HEK293 (cell line): ENCODE measurements at regions not wholly inside any gene's neighbourhood (a gene's known extent, or its start where the extent isn't known, plus 50 kb on each side); places are given as distances from the start of the nearest gene placed in this dataset.

Experiments
- CTCF ChIA-PET: fragments of 350-600 bp; formaldehyde crosslinking; extraction: SDS; loops from one replicate; lab custom pipeline; 2021; ENCODE audit warnings: antibody characterized with exemption; lab: Yijun Ruan, JAX
- POLR2A ChIA-PET: fragments of 300-600 bp; formaldehyde crosslinking; extraction: SDS; loops from one replicate; lab custom pipeline; 2020; ENCODE audit warnings: antibody characterized with exemption, inconsistent platforms; lab: Yijun Ruan, JAX
- H3K27ac ChIP-seq: fragments of 200-500 bp; sonication (Bioruptor generic); 2 replicates; pipeline ENCODE4 v1.5.1; 2014; ENCODE audit warnings: low read depth, low read length, control low read depth, inconsistent platforms; ENCODE audit errors: extremely low read depth
- H3K36me3 ChIP-seq, 2 experiments: fragments of 200-500 bp in 1 of 2; sonication (Bioruptor generic) in 1 of 2; 1 replicate in 1 of 2; 2 replicates in 1 of 2; pipeline ENCODE4 v1.5.1; 2014 to 2017; ENCODE audit warnings: inconsistent platforms in 2 of 2, low read length in 2 of 2; ENCODE audit not compliant: control insufficient read depth in 2 of 2, insufficient read depth in 1 of 2
- H3K4me1 ChIP-seq: fragments of 200-500 bp; sonication (Bioruptor generic); 2 replicates; pipeline ENCODE4 v1.5.1; 2014; ENCODE audit warnings: mild to moderate bottlenecking, low read length, inconsistent platforms; ENCODE audit not compliant: control insufficient read depth, insufficient read depth
- H3K4me3 ChIP-seq: 2 replicates; pipeline ENCODE4 v1.5.1; 2011; ENCODE audit warnings: low read depth, mild to moderate bottlenecking, control low read depth, low read length, moderate library complexity
- H3K9me3 ChIP-seq: fragments of 200-500 bp; sonication (Bioruptor generic); 2 replicates; pipeline ENCODE4 v1.5.1; 2014; ENCODE audit warnings: low read depth, low read length, inconsistent platforms; ENCODE audit not compliant: control insufficient read depth, insufficient read depth
- HOXA7 ChIP-seq: sonication (generic); formaldehyde crosslinking; IDR thresholded peaks from 2 replicates; pipeline ENCODE4 v1.8.1; 2022; ENCODE audit warnings: missing genetic modification reagents, borderline replicate concordance
- IKZF3 ChIP-seq: fragments of 450-650 bp; IDR thresholded peaks from 2 replicates; pipeline ENCODE4 v1.5.0; 2018; ENCODE audit warnings: missing biosample characterization, mild to moderate bottlenecking, missing genetic modification characterization, moderate library complexity
- RBAK ChIP-seq: fragments of 450-650 bp; formaldehyde crosslinking; IDR thresholded peaks from 2 replicates; pipeline ENCODE4 v1.5.1; 2016; ENCODE audit warnings: missing biosample characterization, missing genetic modification characterization
- TCF7L2 ChIP-seq: IDR thresholded peaks from 2 replicates; pipeline ENCODE4 v1.6.1; 2011; ENCODE audit warnings: low read depth, mild to moderate bottlenecking, inconsistent platforms, low read length, moderate library complexity, borderline replicate concordance
- YY2 ChIP-seq: fragments of 450-650 bp; formaldehyde crosslinking; IDR thresholded peaks from 2 replicates; pipeline ENCODE4 v1.5.1; 2016; ENCODE audit warnings: missing biosample characterization, missing genetic modification characterization
- ZNF175 ChIP-seq: fragments of 450-650 bp; formaldehyde crosslinking; IDR thresholded peaks from 2 replicates; pipeline ENCODE4 v1.5.1; 2016; ENCODE audit warnings: missing biosample characterization, missing genetic modification characterization
- ZNF266 ChIP-seq: fragments of 450-650 bp; formaldehyde crosslinking; IDR thresholded peaks from 2 replicates; pipeline ENCODE4 v1.5.1; 2016; ENCODE audit warnings: missing biosample characterization, missing genetic modification characterization, low read depth
- ZNF311 ChIP-seq: fragments of 450-650 bp; formaldehyde crosslinking; IDR thresholded peaks from 2 replicates; pipeline ENCODE4 v1.5.1; 2017; ENCODE audit warnings: missing biosample characterization, missing genetic modification characterization, borderline replicate concordance
- ZNF335 ChIP-seq: fragments of 450-650 bp; formaldehyde crosslinking; conservative IDR thresholded peaks from 2 replicates; pipeline ENCODE4 v1.5.1; 2016; ENCODE audit warnings: missing biosample characterization, missing genetic modification characterization
- ZNF426 ChIP-seq: fragments of 450-650 bp; formaldehyde crosslinking; IDR thresholded peaks from 2 replicates; pipeline ENCODE4 v1.5.1; 2017; ENCODE audit warnings: missing biosample characterization, missing genetic modification characterization, mild to moderate bottlenecking, inconsistent platforms, moderate library complexity
- ZNF571 ChIP-seq: fragments of 450-650 bp; formaldehyde crosslinking; IDR thresholded peaks from 2 replicates; pipeline ENCODE4 v1.5.0; 2017; ENCODE audit warnings: missing biosample characterization, missing genetic modification characterization
- ZNF623 ChIP-seq: fragments of 450-650 bp; formaldehyde crosslinking; IDR thresholded peaks from 2 replicates; pipeline ENCODE4 v1.5.1; 2016; ENCODE audit warnings: missing biosample characterization, missing genetic modification characterization
- ZNF677 ChIP-seq: fragments of 450-650 bp; IDR thresholded peaks from 2 replicates; pipeline ENCODE4 v1.5.0; 2018; ENCODE audit warnings: missing biosample characterization, mild to moderate bottlenecking, missing genetic modification characterization, moderate library complexity
- ZNF785 ChIP-seq: fragments of 450-650 bp; formaldehyde crosslinking; IDR thresholded peaks from 2 replicates; pipeline ENCODE4 v1.5.1; 2016; ENCODE audit warnings: missing biosample characterization, missing genetic modification characterization
- TF ChIP-seq, protein P1 (sequence below): fragments of 450-650 bp; formaldehyde crosslinking; IDR thresholded peaks from 2 replicates; pipeline ENCODE4 v1.5.1; 2016; ENCODE audit warnings: missing biosample characterization, missing genetic modification characterization
- TF ChIP-seq, protein P2 (sequence below): fragments of 450-650 bp; formaldehyde crosslinking; IDR thresholded peaks from 2 replicates; pipeline ENCODE4 v1.5.1; 2016; ENCODE audit warnings: missing biosample characterization, missing genetic modification characterization, low read depth
- TF ChIP-seq, protein P3 (sequence below): fragments of 450-650 bp; formaldehyde crosslinking; IDR thresholded peaks from 2 replicates; pipeline ENCODE4 v1.5.1; 2017; ENCODE audit warnings: missing biosample characterization, missing genetic modification characterization
- TF ChIP-seq, protein P4 (sequence below): fragments of 450-650 bp; formaldehyde crosslinking; IDR thresholded peaks from 2 replicates; pipeline ENCODE4 v1.5.1; 2016; ENCODE audit warnings: missing biosample characterization, missing genetic modification characterization
- TF ChIP-seq, protein P5 (sequence below): fragments of 450-650 bp; formaldehyde crosslinking; IDR thresholded peaks from 2 replicates; pipeline ENCODE4 v1.5.1; 2016; ENCODE audit warnings: missing biosample characterization, missing genetic modification characterization

DNA sequence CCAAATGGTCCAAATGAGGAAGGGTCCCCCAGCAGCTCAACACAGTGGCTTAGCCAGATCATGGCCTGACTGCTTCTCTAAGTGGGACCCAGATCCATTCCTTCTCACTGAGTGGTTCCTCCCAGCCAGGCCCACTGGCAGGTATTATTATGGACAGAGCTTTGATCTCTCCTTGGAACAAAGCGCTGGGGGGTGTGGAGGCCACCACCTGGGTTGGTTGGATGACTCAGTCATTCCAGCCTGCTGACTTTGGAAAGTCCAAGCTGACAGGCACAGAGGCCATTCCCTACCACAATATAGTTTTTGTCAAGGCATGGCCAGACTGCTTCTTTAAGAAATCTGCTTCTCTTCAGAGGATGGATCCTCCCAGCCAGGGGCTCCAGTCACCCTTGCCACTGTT is 341.1 kb downstream of the BTG1 start (continued):
- TF ChIP-seq, protein P1, sequence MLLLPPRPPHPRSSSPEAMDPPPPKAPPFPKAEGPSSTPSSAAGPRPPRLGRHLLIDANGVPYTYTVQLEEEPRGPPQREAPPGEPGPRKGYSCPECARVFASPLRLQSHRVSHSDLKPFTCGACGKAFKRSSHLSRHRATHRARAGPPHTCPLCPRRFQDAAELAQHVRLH (tag by site-specific recombination), result no peak
- TF ChIP-seq YY2 (tag by site-specific recombination), result no peak
- TF ChIP-seq, protein P2, sequence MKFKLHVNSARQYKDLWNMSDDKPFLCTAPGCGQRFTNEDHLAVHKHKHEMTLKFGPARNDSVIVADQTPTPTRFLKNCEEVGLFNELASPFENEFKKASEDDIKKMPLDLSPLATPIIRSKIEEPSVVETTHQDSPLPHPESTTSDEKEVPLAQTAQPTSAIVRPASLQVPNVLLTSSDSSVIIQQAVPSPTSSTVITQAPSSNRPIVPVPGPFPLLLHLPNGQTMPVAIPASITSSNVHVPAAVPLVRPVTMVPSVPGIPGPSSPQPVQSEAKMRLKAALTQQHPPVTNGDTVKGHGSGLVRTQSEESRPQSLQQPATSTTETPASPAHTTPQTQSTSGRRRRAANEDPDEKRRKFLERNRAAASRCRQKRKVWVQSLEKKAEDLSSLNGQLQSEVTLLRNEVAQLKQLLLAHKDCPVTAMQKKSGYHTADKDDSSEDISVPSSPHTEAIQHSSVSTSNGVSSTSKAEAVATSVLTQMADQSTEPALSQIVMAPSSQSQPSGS, result no peak
- TF ChIP-seq, all 188 proteins: peak for 0

DNA sequence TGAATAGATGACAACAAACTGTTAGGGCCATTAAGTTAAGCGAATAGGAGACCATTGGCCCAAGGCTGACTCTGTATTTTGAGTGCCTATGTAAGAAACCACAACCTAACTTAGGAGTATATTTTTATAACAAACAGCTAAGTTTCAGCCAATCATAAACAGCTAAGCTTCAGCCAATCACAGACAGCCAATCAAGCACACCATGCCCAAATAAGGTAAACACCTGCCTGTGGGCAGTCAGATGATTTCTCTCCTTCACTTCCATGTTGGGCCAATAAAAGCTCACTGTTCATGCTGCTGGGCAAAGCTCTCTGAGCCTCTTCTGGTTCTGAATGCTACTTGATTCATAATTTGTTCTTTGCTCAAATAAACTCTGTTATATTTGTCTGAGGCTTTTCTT is 344.6 kb downstream of the BTG1 start:
- CTCF ChIA-PET, result interaction anchor here (1.1 to 2.4 kb wide), 2 partner anchors 10 to 13 kb away, joined by 3 to 10 read pairs; no protein-coding TSS in a partner anchor
- no peak for TF ChIP-seq IKZF3 (tag by site-specific recombination)
- no peak for TF ChIP-seq RBAK (tag by site-specific recombination)
- no peak for TF ChIP-seq ZNF426 (tag by site-specific recombination)
- TF ChIP-seq ZNF311 (tag by site-specific recombination), result no peak
- no peak for TF ChIP-seq HOXA7 (CRISPR knock-in tag)
- TF ChIP-seq, protein P3, sequence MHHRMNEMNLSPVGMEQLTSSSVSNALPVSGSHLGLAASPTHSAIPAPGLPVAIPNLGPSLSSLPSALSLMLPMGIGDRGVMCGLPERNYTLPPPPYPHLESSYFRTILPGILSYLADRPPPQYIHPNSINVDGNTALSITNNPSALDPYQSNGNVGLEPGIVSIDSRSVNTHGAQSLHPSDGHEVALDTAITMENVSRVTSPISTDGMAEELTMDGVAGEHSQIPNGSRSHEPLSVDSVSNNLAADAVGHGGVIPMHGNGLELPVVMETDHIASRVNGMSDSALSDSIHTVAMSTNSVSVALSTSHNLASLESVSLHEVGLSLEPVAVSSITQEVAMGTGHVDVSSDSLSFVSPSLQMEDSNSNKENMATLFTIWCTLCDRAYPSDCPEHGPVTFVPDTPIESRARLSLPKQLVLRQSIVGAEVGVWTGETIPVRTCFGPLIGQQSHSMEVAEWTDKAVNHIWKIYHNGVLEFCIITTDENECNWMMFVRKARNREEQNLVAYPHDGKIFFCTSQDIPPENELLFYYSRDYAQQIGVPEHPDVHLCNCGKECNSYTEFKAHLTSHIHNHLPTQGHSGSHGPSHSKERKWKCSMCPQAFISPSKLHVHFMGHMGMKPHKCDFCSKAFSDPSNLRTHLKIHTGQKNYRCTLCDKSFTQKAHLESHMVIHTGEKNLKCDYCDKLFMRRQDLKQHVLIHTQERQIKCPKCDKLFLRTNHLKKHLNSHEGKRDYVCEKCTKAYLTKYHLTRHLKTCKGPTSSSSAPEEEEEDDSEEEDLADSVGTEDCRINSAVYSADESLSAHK, result no peak
- TF ChIP-seq ZNF175 (tag by site-specific recombination), result no peak
- TF ChIP-seq ZNF266 (tag by site-specific recombination), result no peak
- TF ChIP-seq ZNF677 (tag by site-specific recombination), result no peak
- TF ChIP-seq ZNF335 (tag by site-specific recombination), result no peak
- TF ChIP-seq, protein P4, sequence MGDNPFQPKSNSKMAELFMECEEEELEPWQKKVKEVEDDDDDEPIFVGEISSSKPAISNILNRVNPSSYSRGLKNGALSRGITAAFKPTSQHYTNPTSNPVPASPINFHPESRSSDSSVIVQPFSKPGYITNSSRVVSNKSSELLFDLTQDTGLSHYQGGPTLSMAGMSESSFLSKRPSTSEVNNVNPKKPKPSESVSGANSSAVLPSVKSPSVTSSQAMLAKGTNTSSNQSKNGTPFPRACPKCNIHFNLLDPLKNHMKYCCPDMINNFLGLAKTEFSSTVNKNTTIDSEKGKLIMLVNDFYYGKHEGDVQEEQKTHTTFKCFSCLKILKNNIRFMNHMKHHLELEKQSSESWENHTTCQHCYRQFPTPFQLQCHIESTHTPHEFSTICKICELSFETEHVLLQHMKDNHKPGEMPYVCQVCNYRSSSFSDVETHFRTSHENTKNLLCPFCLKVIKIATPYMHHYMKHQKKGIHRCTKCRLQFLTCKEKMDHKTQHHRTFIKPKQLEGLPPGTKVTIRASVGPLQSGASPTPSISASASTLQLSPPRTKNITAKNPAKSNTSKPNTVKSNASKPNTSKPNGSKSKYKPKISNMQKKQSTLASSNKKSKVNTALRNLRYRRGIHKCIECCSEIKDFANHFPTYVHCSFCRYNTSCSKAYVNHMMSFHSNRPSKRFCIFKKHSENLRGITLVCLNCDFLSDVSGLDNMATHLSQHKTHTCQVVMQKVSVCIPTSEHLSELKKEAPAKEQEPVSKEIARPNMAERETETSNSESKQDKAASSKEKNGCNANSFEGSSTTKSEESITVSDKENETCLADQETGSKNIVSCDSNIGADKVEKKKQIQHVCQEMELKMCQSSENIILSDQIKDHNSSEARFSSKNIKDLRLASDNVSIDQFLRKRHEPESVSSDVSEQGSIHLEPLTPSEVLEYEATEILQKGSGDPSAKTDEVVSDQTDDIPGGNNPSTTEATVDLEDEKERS (tag by site-specific recombination), result no peak
- TF ChIP-seq, protein P5, sequence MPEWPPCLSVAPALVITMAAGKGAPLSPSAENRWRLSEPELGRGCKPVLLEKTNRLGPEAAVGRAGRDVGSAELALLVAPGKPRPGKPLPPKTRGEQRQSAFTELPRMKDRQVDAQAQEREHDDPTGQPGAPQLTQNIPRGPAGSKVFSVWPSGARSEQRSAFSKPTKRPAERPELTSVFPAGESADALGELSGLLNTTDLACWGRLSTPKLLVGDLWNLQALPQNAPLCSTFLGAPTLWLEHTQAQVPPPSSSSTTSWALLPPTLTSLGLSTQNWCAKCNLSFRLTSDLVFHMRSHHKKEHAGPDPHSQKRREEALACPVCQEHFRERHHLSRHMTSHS (tag by site-specific recombination), result no peak
- TF ChIP-seq ZNF623 (tag by site-specific recombination), result no peak
- TF ChIP-seq, all 188 proteins: peak for 0
- Histone ChIP-seq H3K4me3 (no peak overlapping the region), H3K36me3 (no peaks in the 10 kb centered on the region), H3K4me1 (no peaks in the 10 kb centered on the region), H3K27ac (no peak overlapping the region), H3K9me3 (no peaks in the 10 kb centered on the region)
- POLR2A ChIA-PET, result no interaction called here

DNA sequence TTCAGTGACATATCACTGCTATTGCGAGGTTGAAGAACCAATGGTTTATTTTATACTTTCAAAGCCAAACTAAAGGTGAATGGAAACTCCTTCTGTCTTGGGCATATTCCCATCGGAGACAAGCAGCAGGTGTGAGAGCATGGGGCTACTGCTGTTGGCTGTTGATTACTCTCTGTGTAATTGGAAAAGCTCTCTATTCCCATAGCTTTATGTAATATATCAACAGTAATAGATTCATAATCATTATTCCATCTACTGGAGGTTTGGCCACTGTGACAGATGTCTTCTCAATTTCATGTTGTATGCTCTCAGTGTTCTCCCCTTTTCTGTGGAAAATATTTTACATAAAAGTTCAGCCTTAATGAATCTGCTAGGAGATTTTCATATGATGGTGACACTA is 352.0 kb downstream of the BTG1 start:
- Histone ChIP-seq H3K4me1 (no peaks in the 10 kb centered on the region), H3K27ac (no peak overlapping the region), H3K36me3 (no peaks in the 10 kb centered on the region), H3K9me3 (no peaks in the 10 kb centered on the region), H3K4me3 (no peak overlapping the region)
- ChIA-PET POLR2A (no interaction called here), CTCF (no interaction called here)
- TF ChIP-seq ZNF571 (tag by site-specific recombination), result no peak
- TF ChIP-seq TCF7L2, result no peak
- TF ChIP-seq ZNF785, result no peak
